ENCODE measurements at regions not wholly inside any gene's neighbourhood (a gene's known extent, or its start where the extent isn't known, plus 50 kb on each side); places are given as distances from the start of the nearest gene placed in this dataset.

GRCh38 chrX:78534221-78534620, 124.9 kb downstream of the RTL3 start:
- Histone ChIP-seq H3K9me1 (ENCODE audit: control insufficient read depth, extremely low read depth, insufficient read depth, low read length) (no peaks in the 10 kb centered on the region), H3K79me2 (ENCODE audit: control insufficient read depth, insufficient read depth, low read length) (no peaks in the 10 kb centered on the region), H3K9ac (ENCODE audit: control insufficient read depth, extremely low read depth, insufficient read depth, low read length) (no peak overlapping the region), H3K4me3 (ENCODE audit: control insufficient read depth in 2 of 3, extremely low read depth in 1 of 3, insufficient read depth in 2 of 3, low read depth in 1 of 3, low read length in 3 of 3) (no peak overlapping the region), H3K9me3 (ENCODE audit: control insufficient read depth, low read depth, low read length) (no peaks in the 10 kb centered on the region), H3K4me1 (ENCODE audit: control insufficient read depth, extremely low read depth, insufficient read depth, low read length) (no peaks in the 10 kb centered on the region), H3K27me3 (ENCODE audit: control insufficient read depth, extremely low read depth, insufficient read depth, low read length) (no peaks in the 10 kb centered on the region), H3K36me3 (ENCODE audit: control insufficient read depth in 2 of 2, extremely low read depth in 1 of 2, insufficient read depth in 2 of 2, low read length in 2 of 2) (no peaks in the 10 kb centered on the region), H3K27ac (ENCODE audit: control insufficient read depth, insufficient read depth, low read length) (no peak overlapping the region), H3K4me2 (ENCODE audit: control insufficient read depth, extremely low read depth, insufficient read depth, low read depth, low read length) (no peak overlapping the region), H4K20me1 (ENCODE audit: control insufficient read depth, extremely low read depth, insufficient read depth, low read length) (no peaks in the 10 kb centered on the region), H2AFZ (ENCODE audit: control insufficient read depth, low read length) (no peak overlapping the region)
- no peak for FAIRE-seq
- dilution Hi-C loops (cut with MboI; ENCODE audit: extremely low pct_ligation_motif_present, low sequenced_read_pairs): no loop called here
- DNase-seq (ENCODE audit: low read depth, low spot score): no peak
- TF ChIP-seq CTCF (optimal IDR thresholded peaks at IDR 0.05 in 1 of 3, IDR thresholded peaks at IDR 0.05 in 1 of 3, conservative IDR thresholded peaks at IDR 0.05 in 1 of 3; ENCODE audit: extremely low read depth in 1 of 3, insufficient read depth in 2 of 3, low read length in 3 of 3) (no peak), EZH2 (IDR thresholded peaks at IDR 0.05; ENCODE audit: low read length) (no peak)

- no peak for FAIRE-seq
- TF ChIP-seq EZH2 (IDR thresholded peaks at IDR 0.05; ENCODE audit: low read length): no peak
- no peak for TF ChIP-seq CTCF (optimal IDR thresholded peaks at IDR 0.05 in 1 of 3, IDR thresholded peaks at IDR 0.05 in 1 of 3, conservative IDR thresholded peaks at IDR 0.05 in 1 of 3; ENCODE audit: extremely low read depth in 1 of 3, insufficient read depth in 2 of 3, low read length in 3 of 3)
Measured at GRCh38 chrX:78532363-78532762, 126.8 kb downstream of the RTL3 start.

More at GRCh38 chrX:78532363-78532762, 126.8 kb downstream of the RTL3 start:
- H3K4me3 ChIP-seq (ENCODE audit: control insufficient read depth in 2 of 3, extremely low read depth in 1 of 3, insufficient read depth in 2 of 3, low read depth in 1 of 3, low read length in 3 of 3): no peak overlapping the region
- no peaks in the 10 kb centered on the region for H3K36me3 ChIP-seq (ENCODE audit: control insufficient read depth in 2 of 2, extremely low read depth in 1 of 2, insufficient read depth in 2 of 2, low read length in 2 of 2)
- no peak overlapping the region for H3K9ac ChIP-seq (ENCODE audit: control insufficient read depth, extremely low read depth, insufficient read depth, low read length)
- no peak overlapping the region for H3K27ac ChIP-seq (ENCODE audit: control insufficient read depth, insufficient read depth, low read length)
- dilution Hi-C loops (cut with MboI; ENCODE audit: extremely low pct_ligation_motif_present, low sequenced_read_pairs): no loop called here
- DNase-seq (ENCODE audit: low read depth, low spot score): no peak
- H2AFZ ChIP-seq (ENCODE audit: control insufficient read depth, low read length): no peak overlapping the region
- H3K4me2 ChIP-seq (ENCODE audit: control insufficient read depth, extremely low read depth, insufficient read depth, low read depth, low read length): no peak overlapping the region
- no peaks in the 10 kb centered on the region for H4K20me1 ChIP-seq (ENCODE audit: control insufficient read depth, extremely low read depth, insufficient read depth, low read length)
- H3K4me1 ChIP-seq (ENCODE audit: control insufficient read depth, extremely low read depth, insufficient read depth, low read length): peaks cover 5% of the 10 kb centered on the region
- no peaks in the 10 kb centered on the region for H3K9me3 ChIP-seq (ENCODE audit: control insufficient read depth, low read depth, low read length)
- no peaks in the 10 kb centered on the region for H3K27me3 ChIP-seq (ENCODE audit: control insufficient read depth, extremely low read depth, insufficient read depth, low read length)
- no peaks in the 10 kb centered on the region for H3K9me1 ChIP-seq (ENCODE audit: control insufficient read depth, extremely low read depth, insufficient read depth, low read length)
- no peaks in the 10 kb centered on the region for H3K79me2 ChIP-seq (ENCODE audit: control insufficient read depth, insufficient read depth, low read length)

Measured in keratinocyte (primary cell).